ENCODE measurements at regions not wholly inside any gene's neighbourhood (a gene's known extent, or its start where the extent isn't known, plus 50 kb on each side); places are given as distances from the start of the nearest gene placed in this dataset.

DNA sequence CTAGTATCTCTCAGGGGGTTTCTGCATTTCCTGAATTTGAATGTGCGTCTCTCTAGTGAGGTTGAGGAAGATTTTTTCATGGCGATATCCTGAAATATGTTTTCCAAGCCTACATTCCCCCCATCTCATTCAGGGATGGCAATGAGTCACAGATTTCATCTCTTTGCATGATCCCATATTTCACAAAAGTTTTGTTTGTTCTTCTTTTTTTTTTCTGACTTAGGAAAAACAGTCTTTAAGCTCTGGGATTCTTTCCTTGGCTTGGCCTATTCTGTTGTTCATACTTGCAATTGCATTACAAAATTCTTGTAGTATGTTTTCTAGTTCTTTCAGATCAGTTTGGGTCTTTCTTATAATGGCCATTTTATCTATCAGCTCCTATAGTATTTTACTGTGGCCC, 136.5 kb downstream of the DSEL start:
- no peak for DNase-seq

DNA sequence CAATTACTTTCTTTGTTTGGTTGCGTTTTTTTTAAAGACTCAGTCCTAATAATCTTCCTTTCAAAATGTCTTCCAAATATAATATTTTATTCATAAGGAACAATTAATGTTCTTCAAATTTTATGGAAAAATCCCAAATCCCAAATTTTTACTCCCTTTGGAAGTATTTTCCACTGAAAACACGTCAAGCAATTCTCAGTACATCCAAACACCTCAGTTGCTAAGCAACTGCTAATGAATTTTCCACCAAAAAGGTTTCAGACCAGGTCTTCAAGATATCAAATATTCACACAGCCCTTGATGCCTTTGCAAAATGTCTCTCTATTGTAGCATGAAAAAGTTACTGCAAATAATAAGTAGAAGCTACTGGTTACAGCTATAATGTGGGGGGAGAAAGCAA, 140.1 kb downstream of the DSEL start:
- DNase-seq = no peak

DNA sequence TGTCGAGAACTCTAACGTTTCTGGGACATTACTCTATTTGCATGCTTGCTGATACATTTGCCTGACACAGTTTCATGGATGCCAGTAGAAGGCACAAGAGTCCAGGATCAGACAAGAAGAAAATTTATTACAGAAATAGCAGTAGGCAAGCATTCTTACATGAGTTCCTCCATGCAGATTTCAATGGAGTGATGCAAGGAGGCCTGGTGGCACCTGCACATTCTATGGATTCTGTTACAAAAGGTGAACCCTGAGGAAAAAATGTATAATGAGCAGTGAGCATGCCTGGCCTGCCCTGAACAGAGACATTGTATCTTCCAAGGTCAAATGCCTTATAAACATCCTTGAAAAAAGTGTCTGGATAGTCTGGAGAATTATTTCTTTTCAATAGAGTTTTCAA, 142.9 kb downstream of the DSEL start:
- no peak for DNase-seq

DNA sequence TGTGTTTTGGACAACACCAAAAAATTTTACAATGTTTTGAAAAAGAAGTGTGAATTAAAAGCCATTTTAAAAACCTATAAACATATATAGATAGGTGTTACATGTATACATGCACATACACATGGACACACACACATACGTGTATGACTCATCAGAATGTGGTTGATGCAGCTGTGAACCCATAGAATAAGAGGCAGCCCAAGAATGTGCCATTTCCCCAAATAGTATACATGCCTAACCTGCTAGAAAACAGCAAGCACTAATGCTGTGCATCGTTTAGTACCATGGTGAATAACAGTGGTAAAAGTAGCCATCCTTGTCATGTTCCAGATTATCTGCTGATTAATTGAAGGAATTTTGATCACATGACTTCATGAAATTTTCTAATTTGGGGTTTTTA, 149.0 kb downstream of the DSEL start:
- no peak for DNase-seq

DNA sequence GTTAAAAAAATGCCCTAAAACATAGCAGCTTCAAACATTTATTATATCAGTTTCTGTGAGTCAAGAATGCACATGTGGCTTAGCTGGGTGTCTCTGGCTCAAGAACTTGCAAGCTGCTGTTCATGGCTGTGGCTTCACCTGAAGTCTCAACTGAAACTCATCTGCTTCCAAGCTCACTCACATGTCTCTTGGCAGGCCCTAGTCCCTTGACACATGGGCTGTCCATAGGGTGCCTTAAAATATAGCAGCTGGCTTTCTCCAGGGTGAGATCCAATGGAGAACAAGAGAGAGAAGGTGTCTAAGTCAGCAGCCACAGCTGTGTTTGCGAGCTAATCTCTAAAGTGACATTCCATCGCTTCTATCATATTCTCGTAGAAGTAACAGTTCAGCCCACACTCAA, 152.8 kb downstream of the DSEL start:
- DNase-seq = no peak

DNA sequence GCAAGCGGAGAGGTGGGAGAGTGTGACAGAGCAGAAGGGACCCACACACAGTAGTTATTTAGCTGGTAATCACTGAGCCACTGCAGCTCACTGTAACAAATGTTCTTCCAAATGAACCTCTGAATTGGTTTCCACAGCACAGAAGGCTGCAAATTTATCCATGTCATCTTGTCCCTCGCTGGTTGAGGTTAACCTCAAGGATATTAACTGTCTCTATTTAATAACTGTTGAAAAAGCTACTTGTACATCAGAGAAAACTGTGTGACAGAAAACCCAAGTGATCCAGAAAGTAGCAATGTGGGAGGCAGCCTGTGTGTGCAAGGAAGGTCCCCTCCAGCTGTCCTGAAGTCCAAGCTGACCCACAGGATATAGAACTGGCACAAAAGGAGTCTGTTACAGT, 153.6 kb downstream of the DSEL start:
- DNase-seq = no peak

DNA sequence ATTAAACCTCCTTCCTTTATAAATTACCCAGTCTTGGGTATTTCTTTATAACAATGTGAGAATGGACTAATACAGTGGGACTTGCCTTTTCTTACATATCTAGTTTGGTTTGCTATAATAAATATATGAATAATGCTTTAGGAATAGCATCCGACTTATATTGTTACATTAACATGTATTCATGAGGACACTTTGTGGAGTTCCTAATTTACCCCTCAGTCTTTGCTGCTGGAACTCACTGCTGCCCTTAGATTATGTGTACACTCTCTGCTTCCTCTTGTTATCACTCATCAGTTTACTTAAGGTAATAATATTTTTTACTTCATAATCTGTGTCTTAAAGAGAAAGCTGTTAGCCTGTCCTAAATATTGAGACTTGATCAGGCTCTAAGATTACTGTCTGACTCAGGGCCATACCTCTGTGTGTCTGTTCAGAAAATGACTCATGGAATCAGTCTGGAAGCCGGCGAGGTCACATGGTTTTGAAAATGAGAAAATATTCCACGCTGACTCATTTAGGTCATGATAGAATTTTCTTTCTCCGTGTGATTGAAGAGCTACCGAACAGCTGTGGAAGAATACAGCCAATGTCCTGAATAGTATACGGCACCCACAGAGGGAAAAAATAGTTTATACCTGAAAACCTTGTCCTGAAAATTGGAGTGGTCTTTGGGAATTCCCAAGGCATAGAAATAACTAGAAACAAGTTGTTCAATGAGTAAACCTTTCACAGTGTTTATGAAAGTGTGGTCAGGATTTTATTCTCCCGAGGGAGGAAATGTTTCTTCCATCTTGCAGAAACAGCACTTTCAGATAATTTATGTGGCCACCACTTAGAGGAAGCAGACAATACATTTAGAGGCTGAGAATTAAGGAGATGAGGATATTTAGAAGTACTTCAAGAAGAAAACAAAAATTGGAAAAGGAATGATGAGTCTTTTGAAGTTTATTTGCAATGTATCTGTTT, 156.4 kb downstream of the DSEL start:
- no peak for DNase-seq

DNA sequence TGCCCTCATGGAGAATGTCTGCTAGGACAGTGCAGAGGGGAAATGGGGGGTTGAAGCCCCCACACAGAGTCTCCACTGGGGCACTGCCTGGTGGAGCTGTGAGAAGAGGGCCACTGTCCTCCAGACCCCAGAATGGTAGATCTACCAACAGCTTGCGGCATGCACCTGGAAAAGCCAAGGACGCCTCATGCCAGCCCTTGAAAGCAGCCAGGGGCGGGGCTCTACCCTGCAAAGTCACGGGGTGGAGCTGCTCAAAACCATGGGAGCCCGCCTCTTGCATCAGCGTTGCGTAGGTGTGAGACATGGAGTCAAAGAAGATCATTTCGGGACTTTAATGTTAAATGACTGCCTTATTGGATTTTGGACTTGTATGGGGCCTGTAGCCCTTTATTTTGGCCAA, 157.6 kb downstream of the DSEL start:
- DNase-seq = no peak

DNA sequence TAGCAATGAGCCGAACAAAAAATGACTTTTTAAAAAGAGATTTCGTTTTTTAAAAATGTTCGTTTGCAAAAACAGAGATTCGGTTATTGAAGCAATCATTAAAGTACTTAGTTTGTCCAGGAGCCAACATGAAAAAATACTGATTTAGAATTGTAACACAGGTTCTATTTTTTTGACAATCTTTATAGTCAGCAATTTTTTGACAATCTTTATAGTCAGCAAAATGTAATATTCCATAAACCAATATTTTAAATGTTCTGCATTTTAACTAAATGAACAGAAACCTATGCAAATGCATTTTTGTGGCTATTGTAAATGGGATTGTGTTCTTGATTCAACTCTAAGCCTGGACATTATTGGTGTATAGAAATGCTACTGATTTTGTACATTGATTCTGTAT, 161.8 kb downstream of the DSEL start:
- no peak for DNase-seq

DNA sequence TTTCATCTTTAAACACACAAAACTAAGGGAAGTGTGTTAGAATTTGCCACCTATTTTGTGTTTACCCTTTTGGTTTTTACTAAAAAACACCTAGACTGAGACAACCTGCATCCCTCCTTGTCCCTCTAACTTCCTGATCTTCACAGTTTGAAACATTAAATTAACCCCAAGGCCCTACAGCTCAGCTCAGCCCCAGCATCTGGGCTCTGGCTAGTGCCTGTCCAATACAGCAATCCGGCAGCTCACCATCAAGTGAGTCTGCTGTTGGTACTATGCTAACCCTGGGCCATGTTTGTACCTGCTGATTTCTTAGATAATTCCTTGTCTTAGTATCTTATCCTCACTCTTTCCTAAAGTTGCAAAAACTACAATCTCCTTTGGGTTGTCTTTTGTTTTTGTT, 162.4 kb downstream of the DSEL start:
- no peak for DNase-seq

DNA sequence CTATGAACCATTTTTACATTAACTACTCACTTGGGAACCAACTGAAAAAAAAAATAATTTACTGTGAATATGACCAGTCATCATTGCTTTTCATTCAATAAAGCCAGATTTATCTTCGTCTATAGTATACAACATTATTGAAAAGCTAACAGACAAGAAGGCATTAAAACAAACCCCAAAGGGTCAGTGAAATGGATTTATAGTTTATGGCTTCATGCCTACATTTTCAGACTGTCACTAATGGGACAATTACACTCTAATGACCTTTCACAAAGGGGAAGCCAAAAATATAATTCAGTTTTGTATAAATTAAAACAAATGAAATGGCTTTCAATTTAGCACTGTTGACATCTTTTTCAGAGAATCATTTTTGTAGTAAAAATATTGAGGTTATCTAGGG, 169.1 kb downstream of the DSEL start:
- no peak for DNase-seq

DNA sequence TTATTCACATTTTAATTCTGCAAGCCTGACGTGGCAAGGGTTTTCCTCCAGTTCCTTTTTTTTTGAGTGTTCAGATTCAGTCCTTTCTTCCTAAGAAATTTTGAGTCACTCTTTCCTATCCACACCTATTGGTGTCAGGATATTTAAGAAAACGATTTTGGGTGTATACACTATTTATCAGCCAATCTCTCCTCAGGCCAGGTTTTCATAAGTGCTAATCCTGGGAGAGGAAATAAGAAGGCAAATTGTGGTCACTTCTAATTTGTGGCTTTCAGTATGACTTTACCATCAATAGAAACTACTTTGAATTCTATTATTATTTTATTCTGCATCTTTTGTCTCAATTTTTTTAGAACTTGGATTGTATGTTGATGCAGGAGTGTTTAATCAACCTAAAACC, 174.4 kb downstream of the DSEL start:
- DNase-seq = no peak

DNA sequence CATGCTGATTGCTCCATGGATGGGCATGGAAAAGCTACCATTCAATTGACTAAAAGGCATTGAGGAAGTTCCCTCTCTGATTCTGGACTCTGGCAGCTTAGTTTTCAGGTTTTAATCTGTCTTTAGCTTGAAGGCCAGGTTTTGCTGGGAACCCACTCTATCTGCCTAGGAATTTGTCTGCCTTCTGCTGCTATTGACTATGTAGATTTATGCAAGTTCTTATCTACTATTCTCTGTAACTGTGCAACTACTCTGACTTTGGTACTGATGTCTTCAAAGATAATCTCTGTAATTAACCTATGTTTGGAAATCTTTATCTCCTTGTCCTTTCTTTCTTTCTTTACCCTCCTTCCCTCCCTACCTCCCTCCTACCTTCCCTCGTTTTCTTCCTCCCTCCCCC, 178.8 kb downstream of the DSEL start:
- DNase-seq = no peak

DNA sequence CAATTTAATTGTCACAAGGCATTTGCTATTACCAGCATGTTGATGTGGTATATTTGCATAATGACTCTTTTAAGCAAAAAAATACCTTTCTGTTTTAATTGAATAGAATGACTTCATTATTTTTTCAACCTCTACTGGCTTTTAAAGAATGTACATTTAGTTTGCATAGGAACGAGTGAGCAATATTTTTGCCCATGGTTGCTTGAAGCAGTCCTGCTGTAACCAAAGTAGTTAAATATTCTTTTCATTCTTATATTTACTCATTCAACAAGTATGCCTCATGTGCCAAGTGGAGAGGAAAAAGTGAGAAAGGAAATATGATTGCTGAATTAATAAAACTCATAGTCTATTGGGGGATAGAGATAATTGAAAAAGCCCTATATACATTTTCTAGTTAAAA, 184.7 kb downstream of the DSEL start:
- DNase-seq = no peak

DNA sequence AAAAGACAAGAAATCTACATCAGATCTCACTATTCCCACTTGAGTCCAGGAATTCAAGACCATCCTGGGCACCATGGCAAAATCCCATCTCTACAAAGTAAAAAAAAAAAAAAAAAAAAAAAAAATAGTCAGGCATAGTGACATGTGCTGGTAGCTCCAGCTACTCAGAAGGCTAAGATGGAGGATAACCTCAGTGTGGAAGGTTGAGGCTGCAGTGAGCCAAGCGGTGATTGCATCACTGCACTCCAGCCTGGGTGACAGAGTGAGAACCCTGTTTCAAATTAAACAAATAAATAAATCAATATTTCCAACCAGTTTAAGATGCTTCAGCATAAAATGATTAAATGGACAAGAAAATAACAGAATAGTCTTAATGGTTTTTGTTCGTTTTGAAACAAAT, 197.4 kb downstream of the DSEL start:
- no peak for DNase-seq

DNA sequence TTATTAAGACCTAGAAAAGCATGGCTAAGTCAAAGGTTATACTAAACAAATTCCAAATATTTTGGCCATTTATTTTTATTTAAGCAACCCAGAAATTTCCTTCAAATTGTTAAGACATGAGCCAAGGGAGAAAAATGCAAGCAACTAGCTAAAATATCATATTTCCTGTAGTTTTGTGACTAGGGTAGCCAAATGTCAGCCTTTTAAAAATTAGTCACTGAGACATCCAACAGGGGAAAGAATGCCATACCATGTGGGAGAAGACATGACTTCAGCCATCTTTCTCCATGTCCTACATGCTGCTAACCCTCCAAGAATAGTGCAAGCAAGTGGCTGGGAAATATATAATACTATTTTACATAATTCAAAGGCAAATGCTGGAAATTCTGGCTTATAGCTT, 197.9 kb downstream of the DSEL start:
- DNase-seq = no peak

DNA sequence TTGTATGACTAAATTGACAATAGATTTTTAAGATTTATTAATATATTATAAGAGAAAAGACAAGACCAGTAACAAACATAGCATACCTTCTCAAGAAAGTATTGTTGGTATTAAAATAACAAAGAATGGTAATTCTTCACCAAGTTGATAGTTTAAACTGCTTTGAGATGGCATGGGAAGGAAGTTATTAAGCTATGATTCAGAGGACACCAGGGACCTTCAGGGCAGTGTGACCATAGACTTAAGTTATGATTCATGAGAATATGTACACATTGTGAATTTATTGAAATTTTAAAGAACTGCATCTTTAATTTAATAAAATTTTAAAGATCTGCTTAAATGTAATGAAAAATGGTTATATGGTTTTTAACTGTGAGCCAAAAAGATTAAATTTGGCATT, 205.7 kb downstream of the DSEL start:
- DNase-seq = no peak

DNA sequence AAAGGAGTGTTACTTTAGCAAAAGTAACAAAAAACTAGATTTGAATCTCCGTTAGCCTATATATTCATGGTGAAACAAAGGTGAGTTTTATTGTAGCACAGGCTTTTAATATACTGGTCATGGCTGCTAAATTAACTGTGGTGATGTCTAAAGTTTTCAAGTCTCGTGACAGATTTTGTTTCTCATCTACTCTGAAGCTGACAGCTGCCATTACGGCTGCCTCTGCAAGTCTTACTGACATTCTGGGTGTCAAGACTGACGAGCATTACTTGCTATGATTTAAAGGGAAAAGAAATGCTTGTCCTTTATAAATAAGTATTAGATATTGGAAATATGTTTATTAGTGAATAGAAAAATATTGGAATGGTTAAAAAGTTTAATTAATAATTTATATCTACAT, 207.7 kb downstream of the DSEL start:
- DNase-seq = no peak

DNA sequence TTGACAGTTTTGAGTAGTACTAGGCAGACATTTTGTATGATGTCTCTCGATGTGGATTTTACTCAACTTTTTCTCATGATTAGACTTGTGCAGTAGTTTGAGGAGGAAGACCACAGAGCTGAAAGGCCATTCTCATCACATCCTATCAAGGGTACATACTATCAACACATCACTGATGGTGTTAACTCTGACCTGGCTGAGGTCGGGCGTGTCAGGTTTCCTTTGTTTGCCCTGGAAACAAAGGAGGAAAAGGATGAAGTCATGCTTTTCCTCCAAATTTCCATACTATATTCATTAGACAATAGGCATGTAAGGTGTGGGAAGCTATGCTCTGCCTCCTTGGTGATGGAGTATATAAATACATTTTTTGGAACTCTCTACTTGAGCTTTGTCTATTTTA, 211.1 kb downstream of the DSEL start:
- no peak for DNase-seq

DNA sequence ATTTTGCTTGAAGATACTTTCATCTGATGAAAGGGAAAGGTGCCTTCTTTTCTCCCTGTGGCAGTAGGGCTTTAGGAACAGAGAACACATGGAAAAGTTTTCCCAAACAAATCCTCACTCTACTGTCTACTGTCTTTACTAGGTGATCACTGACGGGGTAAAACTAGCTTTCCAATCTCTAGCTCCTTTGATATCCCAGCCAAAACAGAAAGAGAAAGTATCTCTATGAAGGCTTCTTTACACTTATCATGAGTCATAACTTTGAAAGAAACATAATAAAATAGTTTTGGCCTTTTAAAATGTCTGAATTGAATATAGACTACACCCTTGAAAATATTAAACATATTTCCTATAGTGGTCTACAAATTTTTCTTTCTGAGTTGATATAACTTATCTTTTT, 214.5 kb downstream of the DSEL start:
- no peak for DNase-seq

DNA sequence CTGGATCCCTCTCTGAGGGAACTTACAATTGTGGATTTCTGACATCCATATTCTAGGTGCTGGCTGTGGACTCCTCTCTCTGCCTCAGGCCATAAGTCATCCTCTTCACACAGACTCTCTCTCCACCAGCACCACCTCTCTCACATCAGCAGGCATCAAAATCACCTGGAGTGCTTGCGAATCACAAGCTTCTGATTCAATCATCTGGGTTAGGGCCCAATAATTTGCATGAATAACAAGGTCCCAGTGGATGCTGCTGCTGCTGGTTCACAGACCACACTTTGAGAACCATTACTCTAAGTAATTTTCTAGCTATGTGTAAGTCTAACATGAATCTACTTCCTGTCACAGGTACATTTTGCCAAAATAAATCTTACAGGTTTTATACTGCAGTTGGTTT, 214.9 kb downstream of the DSEL start:
- DNase-seq = no peak

DNA sequence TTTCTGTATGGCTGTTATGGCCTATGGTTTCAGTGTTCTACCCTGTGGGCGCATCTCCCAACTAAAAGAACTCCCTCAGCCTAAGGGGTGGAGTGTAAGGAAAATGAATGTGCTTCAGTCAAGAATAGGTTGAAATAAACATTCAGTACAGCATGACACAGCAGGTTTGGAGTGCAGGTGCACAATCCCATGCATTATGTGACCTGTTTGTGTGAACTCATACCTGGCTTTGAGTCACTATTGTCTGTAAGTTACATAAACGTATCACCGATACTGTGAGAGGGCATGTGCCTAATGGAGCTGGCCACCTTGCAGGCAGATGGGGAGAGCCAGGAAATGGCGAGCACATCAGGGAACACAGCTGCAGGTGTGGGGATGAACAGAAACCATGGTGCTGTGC, 216.0 kb downstream of the DSEL start:
- DNase-seq = no peak

DNA sequence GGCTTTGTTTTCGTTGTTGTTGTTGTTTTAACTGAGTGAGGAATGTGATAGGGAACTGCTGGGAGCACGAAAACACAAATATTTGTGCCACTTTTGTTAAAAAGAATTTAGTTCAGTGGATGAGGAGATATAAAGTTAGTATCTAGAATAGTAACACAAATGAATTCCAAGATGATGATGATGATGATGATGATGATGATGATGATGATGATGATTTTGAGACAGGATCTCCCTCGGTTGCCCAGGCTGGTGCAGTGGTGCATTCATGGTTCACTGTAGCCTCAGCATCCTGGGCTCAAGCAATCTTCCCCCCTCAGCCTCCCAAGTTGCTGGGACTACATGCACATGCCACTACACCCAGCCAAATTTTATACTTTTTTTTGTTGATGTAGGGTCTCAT, 223.7 kb downstream of the DSEL start:
- DNase-seq = no peak

DNA sequence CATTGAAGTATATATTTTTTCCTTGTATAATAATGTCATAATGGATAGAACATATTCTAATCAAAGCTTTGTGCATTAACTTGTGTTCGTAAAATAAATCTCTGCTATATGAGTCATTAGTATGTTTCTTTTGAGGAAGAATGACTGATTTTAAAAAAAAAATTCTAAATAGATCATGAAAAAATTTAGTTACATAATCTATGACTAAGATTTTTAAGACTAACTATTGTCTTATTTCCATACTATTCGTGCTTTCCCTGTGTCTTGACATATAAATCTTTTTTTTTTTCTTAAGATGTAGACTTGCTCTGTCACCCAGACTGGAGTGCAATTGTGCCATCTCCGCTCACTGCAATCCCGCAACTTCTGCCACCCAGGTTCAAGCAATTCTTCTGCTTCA, 226.1 kb downstream of the DSEL start:
- DNase-seq = no peak

DNA sequence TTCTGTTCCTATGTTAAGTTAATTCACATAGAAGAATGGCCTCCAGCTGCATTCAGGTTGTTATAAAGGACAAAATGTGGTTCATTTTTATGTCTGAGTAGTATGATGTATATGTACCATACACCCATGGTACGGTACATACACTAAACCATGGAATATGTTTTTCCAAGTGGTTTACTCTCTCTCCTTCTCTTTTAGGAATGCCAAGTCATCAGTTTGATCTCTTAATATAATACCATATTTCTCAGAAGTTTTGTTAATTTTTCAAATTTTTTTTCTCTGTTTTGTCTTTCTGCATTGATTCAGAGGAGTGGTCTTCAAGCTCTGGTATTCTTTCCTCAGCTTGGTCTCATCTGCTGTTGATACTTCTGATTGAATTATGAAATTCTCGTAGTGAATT, 230.9 kb downstream of the DSEL start:
- no peak for DNase-seq

Data from DMS79 treated with DMSO at 0.1 percent for 48 hours (cell line).